Mucosa of descending colon (tissue), 3 donors: ENCODE measurements at regions not wholly inside any gene's neighbourhood (a gene's known extent, or its start where the extent isn't known, plus 50 kb on each side); places are given as distances from the start of the nearest gene placed in this dataset.

Experiments used
- ATAC-seq: fragments of 200-7000 bp; cut with Tn5 transposase; one replicate; pipeline ENCODE4 v1.9.1; 2020; ENCODE audit warnings: mild to moderate bottlenecking, moderate library complexity
- DNase-seq, 3 donors: peaks; one replicate each; pipeline ENCODE4 v3.0.0-alpha.2; 2020
- H3K36me3 ChIP-seq: fragments of 200-600 bp; one replicate; pipeline ENCODE4 v1.8.0; 2021; ENCODE audit warnings: low read depth, mild to moderate bottlenecking
- H3K4me1 ChIP-seq: fragments of 200-600 bp; one replicate; pipeline ENCODE4 v1.8.0; 2021; ENCODE audit warnings: low read depth, mild to moderate bottlenecking
- H3K4me3 ChIP-seq: fragments of 200-600 bp; one replicate; pipeline ENCODE4 v1.8.0; 2021; ENCODE audit warnings: mild to moderate bottlenecking
- H3K9me3 ChIP-seq: fragments of 200-600 bp; one replicate; pipeline ENCODE4 v1.8.0; 2021; ENCODE audit warnings: mild to moderate bottlenecking
- CTCF ChIP-seq: fragments of 200-600 bp; IDR thresholded peaks from one replicate; pipeline ENCODE4 v1.8.0; 2022; ENCODE audit warnings: antibody characterized with exemption, mild to moderate bottlenecking
- intact Hi-C, 2 donors: fragments of 100-400 bp; cut with DNase I in 1 of 2; cut with micrococcal nuclease in 1 of 2; formaldehyde crosslinking; loops; one replicate each; pipeline versions ENCODE4 v1.11.0 to v1.11.1; 2022; cut with DNase I, micrococcal nuclease
- donor health status: DM: no; HTN: no; CAD: no; lungs with moderate emphysema.
- donor health status: DM: no; HTN: no; CAD: no.
- donor health status: DM: no; HTN: yes; CAD: no.

- intact Hi-C loops: no loop called here
- H3K4me1 ChIP-seq: peaks cover 8% of the 10 kb centered on the region
- ATAC-seq: no peak
- no peak overlapping the region for H3K4me3 ChIP-seq
- no peaks in the 10 kb centered on the region for H3K36me3 ChIP-seq
- no peak for TF ChIP-seq CTCF
- DNase-seq: no peak
- no peaks in the 10 kb centered on the region for H3K9me3 ChIP-seq
Measured at GRCh38 chr7:41319581-41319980, 383.3 kb downstream of the INHBA start.

- ATAC-seq: peak; percentile 97
- intact Hi-C loops: no loop called here
- TF ChIP-seq CTCF: no peak
- Histone ChIP-seq H3K9me3 (no peaks in the 10 kb centered on the region), H3K4me1 (peaks cover 8% of the 10 kb centered on the region), H3K36me3 (no peaks in the 10 kb centered on the region), H3K4me3 (no peak overlapping the region)
- peak in 2 of 3 donors; percentile 34 to 53 for DNase-seq
Measured at GRCh38 chr7:41316410-41316809, 386.5 kb downstream of the INHBA start.

- Histone ChIP-seq H3K4me1 (peaks cover 8% of the 10 kb centered on the region), H3K36me3 (no peaks in the 10 kb centered on the region), H3K9me3 (no peaks in the 10 kb centered on the region), H3K4me3 (no peak overlapping the region)
- intact Hi-C loops: no loop called here
- peak in 2 of 3 donors; percentile 17 to 44 for DNase-seq
- no peak for TF ChIP-seq CTCF
- ATAC-seq: peak; percentile 52
Measured at GRCh38 chr7:41315764-41316163, 387.1 kb downstream of the INHBA start.

GRCh38 chr7:41313171-41313570 lies 389.7 kb downstream of the INHBA start:
- intact Hi-C loops: no loop called here
- no peak for DNase-seq
- H3K4me3 ChIP-seq: no peak overlapping the region
- peaks cover 8% of the 10 kb centered on the region for H3K4me1 ChIP-seq
- ATAC-seq: no peak
- H3K9me3 ChIP-seq: no peaks in the 10 kb centered on the region
- no peaks in the 10 kb centered on the region for H3K36me3 ChIP-seq
- no peak for TF ChIP-seq CTCF

- ATAC-seq (peak; percentile 61), DNase-seq (peak in 1 of 3 donors; percentile 35)
Measured at GRCh38 chr7:41312235-41312634, 390.7 kb downstream of the INHBA start.

More at GRCh38 chr7:41312235-41312634, 390.7 kb downstream of the INHBA start:
- no peaks in the 10 kb centered on the region for H3K9me3 ChIP-seq
- no peaks in the 10 kb centered on the region for H3K36me3 ChIP-seq
- no peak for TF ChIP-seq CTCF
- intact Hi-C loops: no loop called here
- peaks cover 8% of the 10 kb centered on the region for H3K4me1 ChIP-seq
- H3K4me3 ChIP-seq: no peak overlapping the region
